ENCODE measurements at regions not wholly inside any gene's neighbourhood (a gene's known extent, or its start where the extent isn't known, plus 50 kb on each side); places are given as distances from the start of the nearest gene placed in this dataset.

DNA sequence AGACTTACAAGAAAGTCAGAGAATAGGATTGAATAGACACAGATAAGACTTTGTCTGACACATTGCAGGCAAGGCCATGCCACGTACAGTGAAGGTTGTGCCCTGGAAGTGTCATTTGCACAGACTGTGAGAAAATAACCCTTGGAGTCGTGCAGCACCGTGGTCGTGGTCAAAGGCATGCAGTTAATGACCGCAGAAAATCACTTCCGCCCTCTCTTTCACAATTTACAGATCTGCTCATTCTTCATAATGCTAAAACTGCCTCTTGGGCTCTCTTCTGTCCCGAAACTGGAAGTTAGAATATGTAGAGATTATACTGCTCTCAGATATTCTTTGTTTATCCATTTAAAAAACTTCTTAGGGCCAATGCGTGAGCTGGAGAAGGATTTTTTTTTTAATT is 73.2 kb upstream of the CTXND1 start:
- H3K27ac Mint-ChIP-seq (ENCODE audit: low read depth, unreplicated experiment), result no peak overlapping the region
- TF ChIP-seq, protein P1, sequence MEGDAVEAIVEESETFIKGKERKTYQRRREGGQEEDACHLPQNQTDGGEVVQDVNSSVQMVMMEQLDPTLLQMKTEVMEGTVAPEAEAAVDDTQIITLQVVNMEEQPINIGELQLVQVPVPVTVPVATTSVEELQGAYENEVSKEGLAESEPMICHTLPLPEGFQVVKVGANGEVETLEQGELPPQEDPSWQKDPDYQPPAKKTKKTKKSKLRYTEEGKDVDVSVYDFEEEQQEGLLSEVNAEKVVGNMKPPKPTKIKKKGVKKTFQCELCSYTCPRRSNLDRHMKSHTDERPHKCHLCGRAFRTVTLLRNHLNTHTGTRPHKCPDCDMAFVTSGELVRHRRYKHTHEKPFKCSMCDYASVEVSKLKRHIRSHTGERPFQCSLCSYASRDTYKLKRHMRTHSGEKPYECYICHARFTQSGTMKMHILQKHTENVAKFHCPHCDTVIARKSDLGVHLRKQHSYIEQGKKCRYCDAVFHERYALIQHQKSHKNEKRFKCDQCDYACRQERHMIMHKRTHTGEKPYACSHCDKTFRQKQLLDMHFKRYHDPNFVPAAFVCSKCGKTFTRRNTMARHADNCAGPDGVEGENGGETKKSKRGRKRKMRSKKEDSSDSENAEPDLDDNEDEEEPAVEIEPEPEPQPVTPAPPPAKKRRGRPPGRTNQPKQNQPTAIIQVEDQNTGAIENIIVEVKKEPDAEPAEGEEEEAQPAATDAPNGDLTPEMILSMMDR (IDR thresholded peaks at IDR 0.05; ENCODE audit: unreplicated experiment), result no peak
- no peaks in the 10 kb centered on the region for H3K9me3 Mint-ChIP-seq (ENCODE audit: unreplicated experiment)
- POLR2A ChIA-PET, result interaction anchor here (0.6 kb wide), 1 partner anchor 226 kb away, joined by 3 read pairs; no protein-coding TSS in a partner anchor
- H3K4me3 Mint-ChIP-seq (ENCODE audit: unreplicated experiment), result no peak overlapping the region
- no peak for DNase-seq (ENCODE audit: unreplicated experiment)
- CTCF ChIA-PET, result interaction anchor here (0.6 kb wide), 1 partner anchor 339 kb away, joined by 4 read pairs; no protein-coding TSS in a partner anchor
- H3K27me3 Mint-ChIP-seq (ENCODE audit: insufficient read depth, unreplicated experiment), result peaks cover 11% of the 10 kb centered on the region
- H3K36me3 Mint-ChIP-seq (ENCODE audit: insufficient read depth, unreplicated experiment), result no peaks in the 10 kb centered on the region
- intact Hi-C loops (cut with micrococcal nuclease), result no loop called here
- H3K4me1 Mint-ChIP-seq (ENCODE audit: insufficient read depth, unreplicated experiment), result no peaks in the 10 kb centered on the region
- BruUV-seq (replicated peaks), result no TSS peak

- Mint-ChIP-seq H3K9me3 (ENCODE audit: unreplicated experiment) (no peaks in the 10 kb centered on the region), H3K27ac (ENCODE audit: low read depth, unreplicated experiment) (no peak overlapping the region), H3K36me3 (ENCODE audit: insufficient read depth, unreplicated experiment) (no peaks in the 10 kb centered on the region), H3K4me1 (ENCODE audit: insufficient read depth, unreplicated experiment) (no peaks in the 10 kb centered on the region), H3K27me3 (ENCODE audit: insufficient read depth, unreplicated experiment) (peaks cover 11% of the 10 kb centered on the region), H3K4me3 (ENCODE audit: unreplicated experiment) (no peak overlapping the region)
- TF ChIP-seq, protein P1 (IDR thresholded peaks at IDR 0.05; ENCODE audit: unreplicated experiment), result no peak
- intact Hi-C loops (cut with micrococcal nuclease), result no loop called here
- POLR2A ChIA-PET, result no interaction called here
- DNase-seq (ENCODE audit: unreplicated experiment), result no peak
- BruUV-seq (replicated peaks), result no TSS peak
- CTCF ChIA-PET, result interaction anchor here (0.6 to 0.7 kb wide), 2 partner anchors 557 to 987 kb away, joined by 3 read pairs; no protein-coding TSS in a partner anchor
Observed at GRCh38 chr15:80326270-80326669, 74.3 kb upstream of the CTXND1 start.

DNA sequence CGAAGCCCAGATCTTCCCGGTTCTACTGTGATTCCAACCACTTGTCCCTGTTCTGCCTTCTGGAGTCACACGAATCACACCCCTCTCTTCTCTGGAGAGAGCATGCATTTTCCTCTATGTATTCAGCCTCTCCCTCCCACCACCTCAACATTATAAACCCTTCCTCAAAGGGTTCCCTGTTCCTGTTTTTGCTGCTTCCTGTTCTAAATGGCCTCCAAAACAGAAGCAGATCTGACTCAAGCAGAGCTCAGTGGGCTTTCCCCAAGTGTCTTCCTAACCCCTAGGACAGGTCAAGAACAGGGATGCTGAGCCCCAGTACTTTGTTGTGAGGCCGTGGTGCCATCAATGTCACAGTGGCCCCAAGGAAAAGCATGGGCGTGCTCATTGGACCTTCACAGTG is 75.7 kb upstream of the ARNT2 start:
- intact Hi-C loops (cut with micrococcal nuclease), result no loop called here
- H3K27me3 Mint-ChIP-seq (ENCODE audit: insufficient read depth, unreplicated experiment), result peaks cover 11% of the 10 kb centered on the region
- no peak overlapping the region for H3K4me3 Mint-ChIP-seq (ENCODE audit: unreplicated experiment)
- POLR2A ChIA-PET, result no interaction called here
- H3K9me3 Mint-ChIP-seq (ENCODE audit: unreplicated experiment), result no peaks in the 10 kb centered on the region
- TF ChIP-seq, protein P1 (IDR thresholded peaks at IDR 0.05; ENCODE audit: unreplicated experiment), result no peak
- H3K4me1 Mint-ChIP-seq (ENCODE audit: insufficient read depth, unreplicated experiment), result no peaks in the 10 kb centered on the region
- no peaks in the 10 kb centered on the region for H3K36me3 Mint-ChIP-seq (ENCODE audit: insufficient read depth, unreplicated experiment)
- no peak overlapping the region for H3K27ac Mint-ChIP-seq (ENCODE audit: low read depth, unreplicated experiment)
- CTCF ChIA-PET, result interaction anchor here (0.7 kb wide), 1 partner anchor 19 kb away, joined by 4 read pairs; no protein-coding TSS in a partner anchor
- no peak for DNase-seq (ENCODE audit: unreplicated experiment)
- no TSS peak for BruUV-seq (replicated peaks)

GRCh38 chr15:80331886-80332406 is 72.2 kb upstream of the ARNT2 start:
- Mint-ChIP-seq H3K27me3 (ENCODE audit: insufficient read depth, unreplicated experiment) (peaks cover 36% of the 10 kb centered on the region), H3K27ac (ENCODE audit: low read depth, unreplicated experiment) (no peak overlapping the region), H3K9me3 (ENCODE audit: unreplicated experiment) (no peaks in the 10 kb centered on the region), H3K4me1 (ENCODE audit: insufficient read depth, unreplicated experiment) (no peaks in the 10 kb centered on the region), H3K4me3 (ENCODE audit: unreplicated experiment) (no peak overlapping the region), H3K36me3 (ENCODE audit: insufficient read depth, unreplicated experiment) (no peaks in the 10 kb centered on the region)
- no TSS peak for BruUV-seq (replicated peaks)
- DNase-seq (ENCODE audit: unreplicated experiment), result no peak
- CTCF ChIA-PET, result no interaction called here
- intact Hi-C loops (cut with micrococcal nuclease), result no loop called here
- TF ChIP-seq, protein P1 (IDR thresholded peaks at IDR 0.05; ENCODE audit: unreplicated experiment), result no peak
- POLR2A ChIA-PET, result no interaction called here
